Tibial nerve (tissue), 4 donors: ENCODE measurements at regions not wholly inside any gene's neighbourhood (a gene's known extent, or its start where the extent isn't known, plus 50 kb on each side); places are given as distances from the start of the nearest gene placed in this dataset.

Experiments
- DNase-seq, 2 donors: peaks; one replicate each; pipeline ENCODE4 v3.0.0-alpha.2; 2019; ENCODE audit warnings: low spot score in 2 of 2
- H3K27ac ChIP-seq, 4 donors: fragments of 200-600 bp; sonication (generic) in 3 of 4; one replicate each; pipeline ENCODE4 v1.5.1; 2017 to 2019; ENCODE audit warnings: mild to moderate bottlenecking in 1 of 4
- H3K27me3 ChIP-seq, 2 donors: fragments of 200-600 bp; sonication (generic) in 1 of 2; one replicate each; pipeline versions ENCODE4 v1.5.1 to v1.6.0; 2017 to 2019
- H3K36me3 ChIP-seq, 3 donors: fragments of 200-600 bp; sonication (generic); one replicate each; pipeline ENCODE4 v1.5.1; 2018 to 2019
- H3K4me1 ChIP-seq, 4 donors: fragments of 200-600 bp; sonication (generic) in 3 of 4; one replicate each; pipeline ENCODE4 v1.5.1; 2017 to 2019
- H3K4me3 ChIP-seq, 4 donors: fragments of 200-600 bp; sonication (generic) in 3 of 4; one replicate each; pipeline ENCODE4 v1.5.1; 2017 to 2019; ENCODE audit warnings: mild to moderate bottlenecking in 1 of 4, moderate library complexity in 1 of 4
- H3K9me3 ChIP-seq, 4 donors: fragments of 200-600 bp; sonication (generic) in 3 of 4; one replicate each; pipeline ENCODE4 v1.5.1; 2017 to 2019
- EP300 ChIP-seq, 2 donors: sonication (generic); formaldehyde crosslinking; IDR thresholded peaks; one replicate each; pipeline ENCODE4 v1.6.1; 2017; ENCODE audit warnings: antibody characterized with exemption in 2 of 2, mild to moderate bottlenecking in 1 of 2
- POLR2A ChIP-seq, 2 donors: fragments of 450-650 bp; IDR thresholded peaks; one replicate each; pipeline ENCODE4 v1.6.1; 2017; ENCODE audit warnings: antibody characterized with exemption in 2 of 2, mild to moderate bottlenecking in 2 of 2, moderate library complexity in 2 of 2
- WGBS, 2 donors: methylation state at CpG; one replicate each; pipeline ENCODE4 v1.1.5; 2018; 5-methylcytosine and 5-hydroxymethylcytosine counted together
- TF ChIP-seq, protein P1 (sequence below), 5 experiments: fragments of 200-600 bp in 3 of 5; fragments of 450-650 bp in 2 of 5; sonication (generic) in 3 of 5; IDR thresholded peaks; one replicate each; pipeline ENCODE4 v1.5.1; 2016 to 2019; ENCODE audit warnings: antibody characterized with exemption in 5 of 5, mild to moderate bottlenecking in 3 of 5, moderate library complexity in 2 of 5

DNA sequence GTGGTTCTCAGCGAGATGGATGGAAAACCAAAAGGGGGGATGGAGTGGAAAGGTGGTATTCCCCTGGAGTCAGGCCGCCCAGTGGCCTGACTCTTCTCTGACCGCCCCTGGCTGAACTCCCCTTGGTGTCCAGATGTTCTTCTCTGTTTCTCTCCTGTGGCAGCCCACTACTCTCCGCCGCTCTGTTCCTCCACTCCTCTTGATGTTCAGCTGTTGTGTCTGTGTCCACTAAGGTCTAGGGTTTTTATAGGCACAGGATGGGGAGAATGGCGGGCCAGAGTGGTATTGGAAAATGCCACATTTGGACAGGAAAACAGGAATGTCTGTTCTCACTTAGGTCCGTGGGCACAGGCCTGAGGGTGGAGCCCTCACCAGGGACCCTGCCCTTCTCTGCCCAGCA is 954.3 kb upstream of the MBL2 start:
- Histone ChIP-seq H3K4me3 (no peak overlapping the region), H3K36me3 (no peaks in the 10 kb centered on the region), H3K27ac (no peak overlapping the region), H3K27me3 (no peaks in the 10 kb centered on the region), H3K4me1 (no peaks in the 10 kb centered on the region), H3K9me3 (no peaks in the 10 kb centered on the region)
- TF ChIP-seq POLR2A (IDR thresholded peaks at IDR 0.05) = no peak
- TF ChIP-seq, protein P1, sequence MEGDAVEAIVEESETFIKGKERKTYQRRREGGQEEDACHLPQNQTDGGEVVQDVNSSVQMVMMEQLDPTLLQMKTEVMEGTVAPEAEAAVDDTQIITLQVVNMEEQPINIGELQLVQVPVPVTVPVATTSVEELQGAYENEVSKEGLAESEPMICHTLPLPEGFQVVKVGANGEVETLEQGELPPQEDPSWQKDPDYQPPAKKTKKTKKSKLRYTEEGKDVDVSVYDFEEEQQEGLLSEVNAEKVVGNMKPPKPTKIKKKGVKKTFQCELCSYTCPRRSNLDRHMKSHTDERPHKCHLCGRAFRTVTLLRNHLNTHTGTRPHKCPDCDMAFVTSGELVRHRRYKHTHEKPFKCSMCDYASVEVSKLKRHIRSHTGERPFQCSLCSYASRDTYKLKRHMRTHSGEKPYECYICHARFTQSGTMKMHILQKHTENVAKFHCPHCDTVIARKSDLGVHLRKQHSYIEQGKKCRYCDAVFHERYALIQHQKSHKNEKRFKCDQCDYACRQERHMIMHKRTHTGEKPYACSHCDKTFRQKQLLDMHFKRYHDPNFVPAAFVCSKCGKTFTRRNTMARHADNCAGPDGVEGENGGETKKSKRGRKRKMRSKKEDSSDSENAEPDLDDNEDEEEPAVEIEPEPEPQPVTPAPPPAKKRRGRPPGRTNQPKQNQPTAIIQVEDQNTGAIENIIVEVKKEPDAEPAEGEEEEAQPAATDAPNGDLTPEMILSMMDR (IDR thresholded peaks at IDR 0.05) = no peak
- TF ChIP-seq EP300 (IDR thresholded peaks at IDR 0.05) = no peak
- no peak for DNase-seq
- 87 to 91% methylated on average over 7 of the region's 7 CpGs for WGBS, 2 donors

DNA sequence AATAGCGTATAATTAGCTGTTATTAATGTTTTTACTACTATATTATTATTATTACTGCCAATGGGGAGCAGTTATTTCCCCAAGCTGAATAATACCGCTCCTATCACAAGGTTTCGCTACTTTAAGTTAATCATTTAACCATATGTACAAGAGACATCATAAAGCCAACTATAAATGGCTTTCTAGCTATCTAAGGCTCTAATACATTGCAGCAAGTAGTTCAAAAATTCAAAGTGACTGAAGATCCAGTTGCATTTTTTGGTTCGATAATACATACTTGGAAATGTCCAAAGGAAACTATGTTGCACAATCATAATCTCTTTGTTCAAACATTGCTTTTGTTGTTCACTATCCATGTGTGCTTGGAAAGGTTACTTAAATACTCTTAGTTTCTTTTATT is 952.0 kb upstream of the MBL2 start:
- Histone ChIP-seq H3K27ac (no peak overlapping the region), H3K4me3 (no peak overlapping the region), H3K9me3 (no peaks in the 10 kb centered on the region), H3K27me3 (no peaks in the 10 kb centered on the region), H3K36me3 (no peaks in the 10 kb centered on the region), H3K4me1 (no peaks in the 10 kb centered on the region)
- no peak for DNase-seq
- TF ChIP-seq, protein P1 (IDR thresholded peaks at IDR 0.05) = no peak
- TF ChIP-seq EP300 (IDR thresholded peaks at IDR 0.05) (no peak), POLR2A (IDR thresholded peaks at IDR 0.05) (no peak)
- WGBS, 2 donors = 76 to 81% methylated on average over 4 of the region's 4 CpGs

DNA sequence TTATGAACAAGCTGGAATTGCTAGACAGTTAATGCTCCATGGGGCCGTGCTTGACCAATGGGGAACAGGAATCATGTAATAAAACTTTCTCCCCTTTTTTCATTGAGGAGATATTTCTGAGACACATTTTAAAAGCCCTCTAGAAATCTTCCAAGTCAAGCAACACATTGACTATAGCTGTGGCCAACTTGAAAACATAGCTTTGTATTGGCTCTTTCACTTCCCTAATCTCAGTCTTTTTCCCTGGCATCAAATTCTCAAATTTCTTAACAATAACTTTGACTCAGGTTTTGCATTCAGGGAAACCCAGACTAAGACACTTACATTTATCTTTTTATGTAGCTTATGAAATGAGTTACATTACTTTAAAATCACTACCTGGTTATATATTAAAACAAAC is 947.1 kb upstream of the MBL2 start:
- Histone ChIP-seq H3K36me3 (no peaks in the 10 kb centered on the region), H3K9me3 (no peaks in the 10 kb centered on the region), H3K27me3 (no peaks in the 10 kb centered on the region), H3K4me1 (no peaks in the 10 kb centered on the region), H3K4me3 (no peak overlapping the region), H3K27ac (no peak overlapping the region)
- no peak for TF ChIP-seq POLR2A (IDR thresholded peaks at IDR 0.05)
- no peak for TF ChIP-seq EP300 (IDR thresholded peaks at IDR 0.05)
- TF ChIP-seq, protein P1 (IDR thresholded peaks at IDR 0.05) = no peak
- DNase-seq = no peak
- WGBS, 2 donors = 81 to 94% methylated on average over 1 of the region's 1 CpG

DNA sequence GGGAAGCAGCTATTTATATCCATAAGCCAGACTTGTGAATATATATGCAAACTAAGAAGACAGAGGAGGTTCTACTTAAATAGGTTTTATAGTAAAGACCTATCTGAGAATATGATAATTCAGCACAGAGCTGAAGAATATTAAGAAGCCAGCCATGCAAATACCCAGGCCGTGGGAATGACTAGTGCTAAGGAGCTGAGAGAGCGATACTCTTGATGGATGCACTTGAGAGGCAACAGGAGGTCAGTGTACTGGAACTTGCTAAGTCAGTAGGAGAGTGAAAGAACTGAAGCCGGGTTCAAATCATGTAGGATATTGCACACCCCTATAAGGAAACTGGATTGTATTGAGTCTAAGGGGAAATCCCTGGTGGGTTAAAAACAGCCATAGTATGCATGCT is 943.6 kb upstream of the MBL2 start:
- Histone ChIP-seq H3K27ac (no peak overlapping the region), H3K27me3 (no peaks in the 10 kb centered on the region), H3K36me3 (no peaks in the 10 kb centered on the region), H3K4me3 (no peak overlapping the region), H3K9me3 (no peaks in the 10 kb centered on the region), H3K4me1 (no peaks in the 10 kb centered on the region)
- no peak for DNase-seq
- TF ChIP-seq, protein P1 (IDR thresholded peaks at IDR 0.05) = no peak
- no peak for TF ChIP-seq EP300 (IDR thresholded peaks at IDR 0.05)
- no peak for TF ChIP-seq POLR2A (IDR thresholded peaks at IDR 0.05)
- 81 to 85% methylated on average over 3 of the region's 3 CpGs for WGBS, 2 donors

DNA sequence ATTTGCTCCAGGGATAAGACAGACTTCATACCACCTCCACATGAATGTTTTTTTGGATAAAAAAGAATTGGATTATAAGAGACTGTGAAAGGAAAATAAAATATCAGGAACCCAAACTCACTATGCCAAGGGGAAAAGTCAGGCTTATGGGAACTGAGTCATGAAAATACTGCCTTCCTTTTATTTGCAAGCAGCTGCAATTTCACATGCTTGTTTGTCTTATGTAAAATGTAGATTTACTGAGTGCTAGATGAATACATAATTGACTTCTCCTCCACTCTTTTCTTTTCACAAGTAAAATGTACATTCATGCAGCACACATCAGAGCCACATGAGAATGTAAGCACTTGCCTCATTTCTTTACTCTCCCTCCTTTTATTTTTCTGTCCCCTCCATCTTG is 940.8 kb upstream of the MBL2 start:
- peaks cover 0 to 8% (median 0%) of the 10 kb centered on the region in 4 donors for H3K9me3 ChIP-seq
- H3K4me3 ChIP-seq = no peak overlapping the region
- H3K4me1 ChIP-seq = no peaks in the 10 kb centered on the region
- TF ChIP-seq EP300 (IDR thresholded peaks at IDR 0.05) = no peak
- TF ChIP-seq, protein P1 (IDR thresholded peaks at IDR 0.05) = no peak
- no peak for DNase-seq
- H3K27ac ChIP-seq = no peak overlapping the region
- no peaks in the 10 kb centered on the region for H3K36me3 ChIP-seq
- H3K27me3 ChIP-seq = no peaks in the 10 kb centered on the region
